ENCODE measurements at regions not wholly inside any gene's neighbourhood (a gene's known extent, or its start where the extent isn't known, plus 50 kb on each side); places are given as distances from the start of the nearest gene placed in this dataset.

GRCh38 chrX:45751156-45751555 lies 550.5 kb upstream of the DIPK2B start:
- Histone ChIP-seq H3K36me3 (ENCODE audit: low read depth) (peaks cover 93% of the 10 kb centered on the region), H3K9me3 (ENCODE audit: severe bottlenecking) (no peaks in the 10 kb centered on the region), H3K4me1 (ENCODE audit: insufficient read depth, poor library complexity, severe bottlenecking) (peaks cover 53% of the 10 kb centered on the region), H3K4me3 (ENCODE audit: severe bottlenecking) (no peak overlapping the region), H3K27me3 (ENCODE audit: insufficient read depth, poor library complexity, severe bottlenecking) (no peaks in the 10 kb centered on the region), H3K27ac (ENCODE audit: poor library complexity, severe bottlenecking) (peak overlapping the region; percentile 97)
- no peak for TF ChIP-seq CTCF (IDR thresholded peaks at IDR 0.05; ENCODE audit: poor library complexity, severe bottlenecking)
- DNase-seq (ENCODE audit: low spot score) (no peak), ATAC-seq (ENCODE audit: low read depth) (no peak)

GRCh38 chrX:45750639-45751038 lies 550.0 kb upstream of the DIPK2B start:
- Histone ChIP-seq H3K9me3 (ENCODE audit: severe bottlenecking) (no peaks in the 10 kb centered on the region), H3K27ac (ENCODE audit: poor library complexity, severe bottlenecking) (peak overlapping the region; percentile 97), H3K27me3 (ENCODE audit: insufficient read depth, poor library complexity, severe bottlenecking) (no peaks in the 10 kb centered on the region), H3K4me1 (ENCODE audit: insufficient read depth, poor library complexity, severe bottlenecking) (peaks cover 48% of the 10 kb centered on the region), H3K4me3 (ENCODE audit: severe bottlenecking) (no peak overlapping the region), H3K36me3 (ENCODE audit: low read depth) (peaks cover 93% of the 10 kb centered on the region)
- no peak for DNase-seq (ENCODE audit: low spot score)
- TF ChIP-seq CTCF (IDR thresholded peaks at IDR 0.05; ENCODE audit: poor library complexity, severe bottlenecking) = no peak
- peak; percentile 18; the same call in 1 of the 3 replicates for ATAC-seq (ENCODE audit: low read depth)

GRCh38 chrX:45749375-45749774 lies 548.7 kb upstream of the DIPK2B start:
- ATAC-seq (ENCODE audit: low read depth) (no peak), DNase-seq (ENCODE audit: low spot score) (no peak)
- Histone ChIP-seq H3K4me1 (ENCODE audit: insufficient read depth, poor library complexity, severe bottlenecking) (peaks cover 46% of the 10 kb centered on the region), H3K36me3 (ENCODE audit: low read depth) (peaks cover 92% of the 10 kb centered on the region), H3K4me3 (ENCODE audit: severe bottlenecking) (no peak overlapping the region), H3K27ac (ENCODE audit: poor library complexity, severe bottlenecking) (peak overlapping the region; percentile 97), H3K27me3 (ENCODE audit: insufficient read depth, poor library complexity, severe bottlenecking) (no peaks in the 10 kb centered on the region), H3K9me3 (ENCODE audit: severe bottlenecking) (no peaks in the 10 kb centered on the region)
- TF ChIP-seq CTCF (IDR thresholded peaks at IDR 0.05; ENCODE audit: poor library complexity, severe bottlenecking) = no peak

GRCh38 chrX:45748369-45748774 lies 547.7 kb upstream of the DIPK2B start:
- H3K9me3 ChIP-seq (ENCODE audit: severe bottlenecking) = no peaks in the 10 kb centered on the region
- peaks cover 83% of the 10 kb centered on the region for H3K36me3 ChIP-seq (ENCODE audit: low read depth)
- peaks cover 45% of the 10 kb centered on the region for H3K4me1 ChIP-seq (ENCODE audit: insufficient read depth, poor library complexity, severe bottlenecking)
- no peak overlapping the region for H3K4me3 ChIP-seq (ENCODE audit: severe bottlenecking)
- no peak for TF ChIP-seq CTCF (IDR thresholded peaks at IDR 0.05; ENCODE audit: poor library complexity, severe bottlenecking)
- DNase-seq (ENCODE audit: low spot score) (no peak), ATAC-seq (ENCODE audit: low read depth) (no peak)
- H3K27me3 ChIP-seq (ENCODE audit: insufficient read depth, poor library complexity, severe bottlenecking) = no peaks in the 10 kb centered on the region
- H3K27ac ChIP-seq (ENCODE audit: poor library complexity, severe bottlenecking) = peak overlapping the region; percentile 97

- H3K4me1 ChIP-seq (ENCODE audit: insufficient read depth, poor library complexity, severe bottlenecking) = peaks cover 41% of the 10 kb centered on the region
- no peak for TF ChIP-seq CTCF (IDR thresholded peaks at IDR 0.05; ENCODE audit: poor library complexity, severe bottlenecking)
- no peaks in the 10 kb centered on the region for H3K9me3 ChIP-seq (ENCODE audit: severe bottlenecking)
- peak overlapping the region; percentile 97 for H3K27ac ChIP-seq (ENCODE audit: poor library complexity, severe bottlenecking)
- no peak overlapping the region for H3K4me3 ChIP-seq (ENCODE audit: severe bottlenecking)
- no peak; the same call in 2 of the 3 replicates for ATAC-seq (ENCODE audit: low read depth)
- peaks cover 79% of the 10 kb centered on the region for H3K36me3 ChIP-seq (ENCODE audit: low read depth)
- no peak for DNase-seq (ENCODE audit: low spot score)
- H3K27me3 ChIP-seq (ENCODE audit: insufficient read depth, poor library complexity, severe bottlenecking) = no peaks in the 10 kb centered on the region
Observed at GRCh38 chrX:45747905-45748304, 547.2 kb upstream of the DIPK2B start.

Data from RWPE2 (cell line).